Cerebellar nuclear complex (tissue), 1 donor: ENCODE measurements at regions not wholly inside any gene's neighbourhood (a gene's known extent, or its start where the extent isn't known, plus 50 kb on each side); places are given as distances from the start of the nearest gene placed in this dataset.
A peak's percentile ranks its signal among the peaks of the same experiment; 100 is the strongest.

Experiments used
- DNase-seq, 2 experiments: peaks; one replicate each; lab custom pipeline; 2025; lab: John Stamatoyannopoulos, UW

GRCh38 chr21:16587141-16587581, 857.4 kb downstream of the USP25 start:
- DNase-seq = peak; percentile 18 to 92

GRCh38 chr21:16587681-16588375, 858.0 kb downstream of the USP25 start:
- peak in 1 of 2 experiments; percentile 10 for DNase-seq

- DNase-seq = peak; percentile 83 to 85
These were observed 858.7 kb downstream of the USP25 start for GRCh38 chr21:16588433-16588860.

- no peak for DNase-seq
These were observed 859.5 kb downstream of the USP25 start for GRCh38 chr21:16589006-16589898.

- DNase-seq = no peak
These were observed 860.4 kb downstream of the USP25 start for GRCh38 chr21:16590186-16590585.

- no peak for DNase-seq
These were observed 861.0 kb downstream of the USP25 start for GRCh38 chr21:16590641-16591292.

- DNase-seq = no peak
These were observed 862.6 kb downstream of the USP25 start for GRCh38 chr21:16592381-16592780.

- DNase-seq = no peak
These were observed 864.4 kb downstream of the USP25 start for GRCh38 chr21:16594191-16594590.

- no peak for DNase-seq
These were observed 866.6 kb downstream of the USP25 start for GRCh38 chr21:16596369-16596768.

GRCh38 chr21:16597753-16598152, 868.0 kb downstream of the USP25 start:
- DNase-seq = no peak

- DNase-seq = no peak
These were observed 875.8 kb downstream of the USP25 start for GRCh38 chr21:16605597-16605996.

- DNase-seq = no peak
These were observed 876.5 kb downstream of the USP25 start for GRCh38 chr21:16606271-16606670.

- DNase-seq = no peak
These were observed 878.5 kb downstream of the USP25 start for GRCh38 chr21:16608209-16608830.

GRCh38 chr21:16619281-16619680, 889.5 kb downstream of the USP25 start:
- no peak for DNase-seq

GRCh38 chr21:16620786-16621320, 891.1 kb downstream of the USP25 start:
- no peak for DNase-seq

- no peak for DNase-seq
These were observed 888.2 kb upstream of the CXADR start for GRCh38 chr21:16624479-16625118.

- no peak for DNase-seq
These were observed 887.4 kb upstream of the CXADR start for GRCh38 chr21:16625491-16625890.

GRCh38 chr21:16633831-16634459, 878.9 kb upstream of the CXADR start:
- DNase-seq = no peak

- no peak for DNase-seq
These were observed 878.3 kb upstream of the CXADR start for GRCh38 chr21:16634515-16634914.

- no peak for DNase-seq
These were observed 872.4 kb upstream of the CXADR start for GRCh38 chr21:16640297-16641027.
